Tibial nerve (tissue), 3 donors: ENCODE measurements at regions not wholly inside any gene's neighbourhood (a gene's known extent, or its start where the extent isn't known, plus 50 kb on each side); places are given as distances from the start of the nearest gene placed in this dataset.

ENCODE experiments used
- CTCF ChIP-seq, 5 experiments: fragments of 200-600 bp in 3 of 5; fragments of 450-650 bp in 2 of 5; sonication (generic) in 3 of 5; IDR thresholded peaks; one replicate each; pipeline ENCODE4 v1.5.1; 2016 to 2019; ENCODE audit warnings: antibody characterized with exemption in 5 of 5, mild to moderate bottlenecking in 3 of 5, moderate library complexity in 2 of 5
- POLR2A ChIP-seq, 2 donors: fragments of 450-650 bp; IDR thresholded peaks; one replicate each; pipeline ENCODE4 v1.6.1; 2017; ENCODE audit warnings: antibody characterized with exemption in 2 of 2, mild to moderate bottlenecking in 2 of 2, moderate library complexity in 2 of 2

- no peak for TF ChIP-seq CTCF (IDR thresholded peaks at IDR 0.05)
- no peak for TF ChIP-seq POLR2A (IDR thresholded peaks at IDR 0.05)
Observed at GRCh38 chr6:140732991-140733390, 1358.5 kb upstream of the CITED2 start.
